ENCODE measurements at regions not wholly inside any gene's neighbourhood (a gene's known extent, or its start where the extent isn't known, plus 50 kb on each side); places are given as distances from the start of the nearest gene placed in this dataset.

DNA sequence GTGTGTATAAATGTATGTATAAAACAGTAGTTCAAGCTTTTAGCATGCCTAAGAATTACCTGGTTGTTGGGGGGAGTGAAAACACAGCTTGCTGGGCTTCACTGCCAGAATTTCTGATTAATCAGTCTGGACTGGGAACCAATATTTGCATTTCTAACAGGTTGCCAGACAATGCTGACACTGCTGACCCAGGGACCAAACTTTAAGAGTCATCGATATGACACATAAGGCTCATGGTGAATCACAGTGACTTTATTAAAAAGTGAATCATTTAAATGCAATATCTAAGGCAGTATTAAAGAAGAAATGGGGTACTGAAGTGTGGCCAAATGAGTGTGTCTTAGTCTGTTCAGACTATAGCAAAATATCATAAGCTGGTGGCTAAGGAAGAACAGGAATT lies 195.9 kb upstream of the DTNA start:
- no peak for DNase-seq (ENCODE audit: low read depth in 1 of 2, low spot score in 2 of 2)
- Histone ChIP-seq H3K36me3 (ENCODE audit: control insufficient read depth in 2 of 4, insufficient read depth in 4 of 4, low read length in 3 of 4) (peaks cover 0 to 7% (median 0%) of the 10 kb centered on the region in 4 experiments; a peak in 1 of 8 replicates), H2BK120ac (replicated peaks; ENCODE audit: low read depth, low read length) (no peak overlapping the region), H3K9me3 (ENCODE audit: insufficient read depth in 2 of 2, low read depth in 1 of 2, low read length in 1 of 2) (peaks cover 5 to 9% of the 10 kb centered on the region in 2 experiments; a peak in 1 of 4 replicates), H2BK12ac (ENCODE audit: low read depth, low read length) (no peak overlapping the region), H2BK5ac (ENCODE audit: low read depth, low read length) (no peak overlapping the region), H2BK15ac (ENCODE audit: low read length) (no peak overlapping the region), H2AFZ (ENCODE audit: low read length) (no peak overlapping the region), H4K8ac (ENCODE audit: extremely low read depth, insufficient read depth, low read length) (no peak overlapping the region), H4K20me1 (replicated peaks in 1 of 2; ENCODE audit: control insufficient read depth in 1 of 2, insufficient read depth in 2 of 2, low read length in 2 of 2) (no peaks in the 10 kb centered on the region), H3K18ac (ENCODE audit: extremely low read depth, low read length) (no peak overlapping the region), H3K14ac (ENCODE audit: insufficient read length) (no peak overlapping the region), H3K79me1 (ENCODE audit: low read depth, low read length) (no peaks in the 10 kb centered on the region), H3K27ac (ENCODE audit: low read depth, low read length) (no peak overlapping the region), H2BK20ac (ENCODE audit: low read length) (no peak overlapping the region), H3K79me2 (ENCODE audit: control insufficient read depth in 1 of 2, insufficient read depth in 2 of 2, low read length in 2 of 2) (no peaks in the 10 kb centered on the region), H3K4ac (replicated peaks; ENCODE audit: insufficient read length, low read depth, low read length) (no peak overlapping the region), H3K4me1 (replicated peaks in 1 of 4; ENCODE audit: control insufficient read depth in 3 of 4, insufficient read depth in 4 of 4, low read length in 3 of 4) (peaks cover 0 to 10% (median 5%) of the 10 kb centered on the region in 4 experiments; a peak in 3 of 7 replicates), H3K23ac (ENCODE audit: insufficient read length) (no peak overlapping the region), H2AK5ac (ENCODE audit: low read depth, low read length) (no peak overlapping the region), H4K5ac (ENCODE audit: insufficient read length, low read depth, low read length) (no peak overlapping the region), H3K23me2 (ENCODE audit: low read depth, low read length) (no peaks in the 10 kb centered on the region), H3K56ac (replicated peaks; ENCODE audit: insufficient read length, low read depth, low read length) (no peak overlapping the region), H3K27me3 (replicated peaks in 1 of 4; ENCODE audit: control insufficient read depth in 3 of 4, extremely low read depth in 1 of 4, insufficient read depth in 3 of 4, low read length in 3 of 4) (no peaks in the 10 kb centered on the region), H3K4me3 (ENCODE audit: extremely low read depth in 1 of 4, insufficient read depth in 2 of 4, low read depth in 3 of 4, low read length in 4 of 4) (no peak overlapping the region), H4K91ac (replicated peaks; ENCODE audit: insufficient read length, low read length) (no peak overlapping the region), H3K9ac (replicated peaks in 1 of 4; ENCODE audit: extremely low read depth in 1 of 4, low read depth in 3 of 4, low read length in 3 of 4) (no peak overlapping the region), H3K4me2 (ENCODE audit: insufficient read depth in 1 of 2, low read depth in 2 of 2, low read length in 2 of 2) (no peak overlapping the region)
- no peak for FAIRE-seq
- WGBS, 2 experiments (ENCODE audit: extremely low coverage in 1 of 2, insufficient coverage in 1 of 2, insufficient read length in 1 of 2, insufficient replicate concordance in 2 of 2, low coverage in 1 of 2, low lambda C conversion rate in 2 of 2, missing lambda C conversion rate in 1 of 2): 100% methylated on average over 1 of the region's 1 CpG; no CpG with 5 or more reads in 1 of the 2 experiments
- ChIA-PET POLR2A (ENCODE audit: partially characterized antibody) (no interaction called here), CTCF (ENCODE audit: partially characterized antibody) (interaction anchor here (0.9 kb wide), 1 partner anchor 14 kb away, joined by 3 read pairs; no protein-coding TSS in a partner anchor)
